Hepatocyte (in vitro differentiated cells): ENCODE measurements at regions not wholly inside any gene's neighbourhood (a gene's known extent, or its start where the extent isn't known, plus 50 kb on each side); places are given as distances from the start of the nearest gene placed in this dataset.
A peak's percentile ranks its signal among the peaks of the same experiment; 100 is the strongest.

Source experiments
- DNase-seq: peaks from one replicate; pipeline ENCODE4 v3.0.0-alpha.2; 2016; ENCODE audit warnings: low spot score
- H2AFZ ChIP-seq: fragments of 200-600 bp; sonication (generic); 2 replicates; pipeline ENCODE4 v1.6.0; 2016; ENCODE audit warnings: antibody characterized with exemption, mild to moderate bottlenecking
- H3K27ac ChIP-seq: fragments of 200-600 bp; sonication (generic); 2 replicates; pipeline ENCODE4 v1.5.1; 2016; ENCODE audit warnings: mild to moderate bottlenecking
- H3K27me3 ChIP-seq: fragments of 200-600 bp; sonication (generic); 2 replicates; pipeline ENCODE4 v1.6.1; 2016
- H3K36me3 ChIP-seq: fragments of 200-600 bp; sonication (generic); replicated peaks from 2 replicates; pipeline ENCODE4 v1.5.1; 2016; ENCODE audit warnings: low read depth; ENCODE audit not compliant: insufficient read depth
- H3K4me1 ChIP-seq: fragments of 200-600 bp; sonication (generic); 2 replicates; pipeline ENCODE4 v1.5.1; 2016; ENCODE audit warnings: mild to moderate bottlenecking, moderate library complexity; ENCODE audit not compliant: insufficient read depth
- H3K4me2 ChIP-seq: fragments of 200-600 bp; sonication (generic); 2 replicates; pipeline ENCODE4 v1.6.0; 2016
- H3K4me3 ChIP-seq: fragments of 200-600 bp; sonication (generic); 2 replicates; pipeline ENCODE4 v1.5.1; 2016; ENCODE audit warnings: mild to moderate bottlenecking
- H3K79me2 ChIP-seq: fragments of 200-600 bp; sonication (generic); 2 replicates; pipeline ENCODE4 v1.6.0; 2017; ENCODE audit warnings: mild to moderate bottlenecking
- H3K9me2 ChIP-seq: fragments of 200-600 bp; sonication (generic); replicated peaks from 2 replicates; pipeline ENCODE4 v1.6.0; 2017; ENCODE audit warnings: mild to moderate bottlenecking; ENCODE audit not compliant: insufficient read depth
- H3K9me3 ChIP-seq: fragments of 200-600 bp; sonication (generic); 2 replicates; pipeline ENCODE4 v1.5.1; 2016; ENCODE audit warnings: low read depth, mild to moderate bottlenecking
- H4K20me1 ChIP-seq: fragments of 200-600 bp; sonication (generic); 2 replicates; pipeline ENCODE4 v1.6.0; 2016; ENCODE audit warnings: mild to moderate bottlenecking; ENCODE audit not compliant: insufficient read depth, poor library complexity, severe bottlenecking
- EZH2 ChIP-seq: fragments of 200-600 bp; sonication (generic); IDR thresholded peaks from 2 replicates; pipeline ENCODE4 v1.6.1; 2016; ENCODE audit warnings: antibody characterized with exemption, mild to moderate bottlenecking, borderline replicate concordance
- EZH2phosphoT487 ChIP-seq: fragments of 200-600 bp; sonication (generic); IDR thresholded peaks from one replicate; pipeline ENCODE4 v1.6.1; 2018; ENCODE audit warnings: antibody characterized with exemption, mild to moderate bottlenecking, low read depth, moderate library complexity; ENCODE audit not compliant: unreplicated experiment, severe bottlenecking
- WGBS: methylation state at CpG from one replicate; pipeline ENCODE4 v1.1.6; 2016; ENCODE audit warnings: low lambda C conversion rate; ENCODE audit errors: missing lambda C conversion rate; 5-methylcytosine and 5-hydroxymethylcytosine counted together
- TF ChIP-seq, protein P1 (sequence below): fragments of 200-600 bp; sonication (generic); IDR thresholded peaks from 2 replicates; pipeline ENCODE4 v1.5.1; 2016; ENCODE audit warnings: antibody characterized with exemption, mild to moderate bottlenecking; ENCODE audit not compliant: poor library complexity

DNA sequence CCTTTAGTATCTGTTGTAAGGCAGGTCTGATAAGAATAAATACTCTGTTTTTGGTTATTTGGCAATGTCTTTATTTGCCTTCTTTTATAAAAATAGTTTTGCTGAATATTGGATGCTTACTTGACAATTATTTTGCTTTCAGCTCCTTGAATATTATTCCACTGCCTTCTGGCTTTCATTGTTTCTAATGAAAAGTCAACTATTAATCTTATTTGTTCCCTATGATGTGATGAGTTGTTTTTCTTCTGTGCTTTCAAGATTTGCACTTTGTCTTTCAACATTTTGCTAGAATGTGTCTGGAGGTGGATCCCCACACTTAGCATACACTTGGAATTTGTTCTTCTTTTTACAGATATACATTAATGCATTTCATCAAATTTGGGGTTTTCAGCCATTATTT, 203.8 kb upstream of the PTPRZ1 start:
- DNase-seq, result no peak
- Histone ChIP-seq H3K4me1 (no peaks in the 10 kb centered on the region), H4K20me1 (no peaks in the 10 kb centered on the region), H3K79me2 (no peaks in the 10 kb centered on the region), H2AFZ (no peak overlapping the region), H3K4me2 (no peak overlapping the region), H3K36me3 (no peaks in the 10 kb centered on the region), H3K4me3 (no peak overlapping the region), H3K9me3 (no peaks in the 10 kb centered on the region), H3K9me2 (no peaks in the 10 kb centered on the region), H3K27me3 (no peaks in the 10 kb centered on the region), H3K27ac (no peak overlapping the region)
- TF ChIP-seq, protein P1, sequence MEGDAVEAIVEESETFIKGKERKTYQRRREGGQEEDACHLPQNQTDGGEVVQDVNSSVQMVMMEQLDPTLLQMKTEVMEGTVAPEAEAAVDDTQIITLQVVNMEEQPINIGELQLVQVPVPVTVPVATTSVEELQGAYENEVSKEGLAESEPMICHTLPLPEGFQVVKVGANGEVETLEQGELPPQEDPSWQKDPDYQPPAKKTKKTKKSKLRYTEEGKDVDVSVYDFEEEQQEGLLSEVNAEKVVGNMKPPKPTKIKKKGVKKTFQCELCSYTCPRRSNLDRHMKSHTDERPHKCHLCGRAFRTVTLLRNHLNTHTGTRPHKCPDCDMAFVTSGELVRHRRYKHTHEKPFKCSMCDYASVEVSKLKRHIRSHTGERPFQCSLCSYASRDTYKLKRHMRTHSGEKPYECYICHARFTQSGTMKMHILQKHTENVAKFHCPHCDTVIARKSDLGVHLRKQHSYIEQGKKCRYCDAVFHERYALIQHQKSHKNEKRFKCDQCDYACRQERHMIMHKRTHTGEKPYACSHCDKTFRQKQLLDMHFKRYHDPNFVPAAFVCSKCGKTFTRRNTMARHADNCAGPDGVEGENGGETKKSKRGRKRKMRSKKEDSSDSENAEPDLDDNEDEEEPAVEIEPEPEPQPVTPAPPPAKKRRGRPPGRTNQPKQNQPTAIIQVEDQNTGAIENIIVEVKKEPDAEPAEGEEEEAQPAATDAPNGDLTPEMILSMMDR, result no peak
- TF ChIP-seq EZH2phosphoT487 (no peak), EZH2 (no peak)

- H2AFZ ChIP-seq, result no peak overlapping the region
- H3K4me3 ChIP-seq, result no peak overlapping the region
- H3K79me2 ChIP-seq, result no peaks in the 10 kb centered on the region
- H3K9me2 ChIP-seq, result no peaks in the 10 kb centered on the region
- no peak overlapping the region for H3K27ac ChIP-seq
- WGBS, result 89% methylated on average over 1 of the region's 1 CpG
- no peaks in the 10 kb centered on the region for H3K36me3 ChIP-seq
- H3K27me3 ChIP-seq, result no peaks in the 10 kb centered on the region
- no peak for TF ChIP-seq EZH2
- TF ChIP-seq, protein P1, result no peak
- TF ChIP-seq EZH2phosphoT487, result no peak
- H3K4me2 ChIP-seq, result no peak overlapping the region
- no peaks in the 10 kb centered on the region for H4K20me1 ChIP-seq
- H3K4me1 ChIP-seq, result no peaks in the 10 kb centered on the region
- no peaks in the 10 kb centered on the region for H3K9me3 ChIP-seq
- DNase-seq, result no peak
These were observed 206.7 kb upstream of the PTPRZ1 start for GRCh38 chr7:121666306-121666705.

GRCh38 chr7:121643320-121643719, 229.6 kb upstream of the PTPRZ1 start:
- Histone ChIP-seq H3K9me2 (no peaks in the 10 kb centered on the region), H3K9me3 (no peaks in the 10 kb centered on the region), H3K4me3 (no peak overlapping the region), H3K79me2 (no peaks in the 10 kb centered on the region), H4K20me1 (no peaks in the 10 kb centered on the region), H3K27me3 (no peaks in the 10 kb centered on the region), H3K4me2 (no peak overlapping the region), H3K36me3 (no peaks in the 10 kb centered on the region), H3K27ac (no peak overlapping the region), H2AFZ (no peak overlapping the region), H3K4me1 (peaks cover 6% of the 10 kb centered on the region)
- TF ChIP-seq, protein P1, result no peak
- TF ChIP-seq EZH2 (no peak), EZH2phosphoT487 (no peak)
- DNase-seq, result no peak
- WGBS, result 86% methylated on average over 1 of the region's 1 CpG

DNA sequence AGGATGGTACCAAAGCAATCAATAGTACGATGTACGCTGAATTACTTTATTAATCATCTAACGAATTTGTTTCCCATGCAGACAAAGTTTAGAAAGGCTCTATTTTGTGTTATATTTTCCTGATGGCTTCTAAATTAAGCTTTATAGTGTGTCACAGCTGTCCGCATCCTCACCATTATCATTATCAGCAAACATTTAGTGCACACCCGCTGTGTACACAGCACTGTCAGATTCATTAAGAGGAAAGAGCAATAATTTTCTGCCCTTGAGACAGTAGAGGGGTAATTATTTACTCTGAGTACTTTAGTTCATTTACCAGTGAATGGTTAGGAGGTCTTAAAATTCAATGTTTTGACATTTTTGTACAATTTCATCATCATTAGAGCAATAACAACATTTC, 233.3 kb upstream of the PTPRZ1 start:
- H4K20me1 ChIP-seq, result no peaks in the 10 kb centered on the region
- H3K36me3 ChIP-seq, result no peaks in the 10 kb centered on the region
- peaks cover 6% of the 10 kb centered on the region for H3K4me1 ChIP-seq
- no peaks in the 10 kb centered on the region for H3K27me3 ChIP-seq
- H3K4me3 ChIP-seq, result no peak overlapping the region
- no peak for DNase-seq
- H3K9me2 ChIP-seq, result no peaks in the 10 kb centered on the region
- no peak overlapping the region for H3K27ac ChIP-seq
- peak overlapping the region; percentile 21 for H3K4me2 ChIP-seq
- 78% methylated on average over 5 of the region's 5 CpGs for WGBS
- no peak overlapping the region for H2AFZ ChIP-seq
- TF ChIP-seq EZH2phosphoT487 (no peak), EZH2 (no peak)
- TF ChIP-seq, protein P1, result no peak
- H3K79me2 ChIP-seq, result no peaks in the 10 kb centered on the region
- H3K9me3 ChIP-seq, result no peaks in the 10 kb centered on the region
